ENCODE measurements at regions not wholly inside any gene's neighbourhood (a gene's known extent, or its start where the extent isn't known, plus 50 kb on each side); places are given as distances from the start of the nearest gene placed in this dataset.

GRCh38 chr18:24840051-24840450 lies 379.6 kb downstream of the HRH4 start:
- Histone ChIP-seq H3K18ac (ENCODE audit: low read depth, low read length) (peak overlapping the region; percentile 51), H2BK20ac (ENCODE audit: low read depth, low read length) (peak overlapping the region; percentile 54), H3K4me1 (ENCODE audit: control insufficient read depth, insufficient read depth, low read length) (peaks cover 13% of the 10 kb centered on the region), H3K9me1 (ENCODE audit: insufficient read depth, low read length) (peaks cover 4% of the 10 kb centered on the region; the same call in 1 of the 2 replicates), H3K14ac (replicated peaks; ENCODE audit: low read depth, low read length) (peak overlapping the region; percentile 83; the same call in 1 of the 2 replicates), H2AK5ac (ENCODE audit: low read depth, low read length) (peak overlapping the region; percentile 73), H2BK15ac (ENCODE audit: low read depth, low read length) (0 out of 3 replicates have a peak overlapping the region, but pooled peaks have one; percentile 27), H3K9me3 (ENCODE audit: control insufficient read depth, insufficient read depth, low read length) (no peaks in the 10 kb centered on the region), H3K36me3 (ENCODE audit: control insufficient read depth, insufficient read depth, low read length) (no peaks in the 10 kb centered on the region), H4K8ac (ENCODE audit: low read depth in 2 of 2, low read length in 2 of 2) (peak overlapping the region in 1 of 2 experiments; percentile 54; a peak in 1 of 4 replicates), H3K27ac (ENCODE audit: insufficient read depth, low read length) (no peak overlapping the region), H2AK9ac (replicated peaks; ENCODE audit: low read depth, low read length, poor library complexity) (no peak overlapping the region), H3K56ac (ENCODE audit: extremely low read depth, insufficient read depth, low read length) (no peak overlapping the region), H3K79me1 (ENCODE audit: low read depth in 1 of 2, low read length in 2 of 2) (no peaks in the 10 kb centered on the region; a peak in 1 of 4 replicates), H2BK120ac (ENCODE audit: low read depth, low read length) (peak overlapping the region; percentile 68), H3K23ac (ENCODE audit: low read depth, low read length) (no peak overlapping the region), H4K91ac (ENCODE audit: insufficient read depth, low read depth, low read length) (peak overlapping the region; percentile 6; the same call in 1 of the 2 replicates), H3K4me3 (ENCODE audit: insufficient read depth, low read depth, low read length) (no peak overlapping the region), H3K9ac (ENCODE audit: low read depth, low read length) (no peak overlapping the region), H4K5ac (ENCODE audit: low read depth, low read length) (no peak overlapping the region), H3K27me3 (ENCODE audit: control insufficient read depth, insufficient read depth, low read length) (no peaks in the 10 kb centered on the region), H3K4ac (ENCODE audit: low read depth, low read length) (peak overlapping the region; percentile 44), H2BK5ac (ENCODE audit: low read depth, low read length, poor library complexity, severe bottlenecking) (no peak overlapping the region), H3K4me2 (ENCODE audit: low read depth, low read length) (no peak overlapping the region), H2AFZ (replicated peaks; ENCODE audit: low read length, poor library complexity) (no peak overlapping the region), H4K20me1 (ENCODE audit: insufficient read depth, low read length) (no peaks in the 10 kb centered on the region; the same call in 1 of the 2 replicates)
- intact Hi-C loops (cut with micrococcal nuclease) (no loop called here), in situ Hi-C loops (cut with MboI; ENCODE audit: low sequenced_read_pairs) (no loop called here), dilution Hi-C loops (cut with HindIII; ENCODE audit: low sequenced_read_pairs, unreplicated experiment) (no loop called here)
- ATAC-seq (ENCODE audit: low read depth) (no peak), DNase-seq (peak; percentile 45)
- ChIA-PET POLR2A (ENCODE audit: unreplicated experiment) (no interaction called here), CTCF (interaction anchor here (0.8 kb wide), 1 partner anchor 17 kb away, joined by 4 read pairs; no protein-coding TSS in a partner anchor)
- BruUV-seq (replicated peaks), result no TSS peak
- WGBS, 2 experiments (ENCODE audit: extremely low coverage in 2 of 2, insufficient read length in 1 of 2), result 100% methylated on average over 1 of the region's 3 CpGs; no CpG with 5 or more reads in 1 of the 2 experiments
- TF ChIP-seq MXI1 (IDR thresholded peaks at IDR 0.05; ENCODE audit: borderline replicate concordance, low read depth, low read length) (no peak), MAZ (IDR thresholded peaks at IDR 0.05; ENCODE audit: borderline replicate concordance, low read depth, low read length) (no peak), CTCF (conservative IDR thresholded peaks at IDR 0.05; ENCODE audit: low read depth, low read length) (no peak), CHD1 (IDR thresholded peaks at IDR 0.05; ENCODE audit: low read depth, low read length) (no peak), MAFK (IDR thresholded peaks at IDR 0.05; ENCODE audit: low read depth, low read length) (no peak)
- TF ChIP-seq, protein P1, sequence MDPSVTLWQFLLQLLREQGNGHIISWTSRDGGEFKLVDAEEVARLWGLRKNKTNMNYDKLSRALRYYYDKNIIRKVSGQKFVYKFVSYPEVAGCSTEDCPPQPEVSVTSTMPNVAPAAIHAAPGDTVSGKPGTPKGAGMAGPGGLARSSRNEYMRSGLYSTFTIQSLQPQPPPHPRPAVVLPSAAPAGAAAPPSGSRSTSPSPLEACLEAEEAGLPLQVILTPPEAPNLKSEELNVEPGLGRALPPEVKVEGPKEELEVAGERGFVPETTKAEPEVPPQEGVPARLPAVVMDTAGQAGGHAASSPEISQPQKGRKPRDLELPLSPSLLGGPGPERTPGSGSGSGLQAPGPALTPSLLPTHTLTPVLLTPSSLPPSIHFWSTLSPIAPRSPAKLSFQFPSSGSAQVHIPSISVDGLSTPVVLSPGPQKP (IDR thresholded peaks at IDR 0.05; ENCODE audit: borderline replicate concordance, low read depth, low read length), result no peak
